AG09309 (cell line): ENCODE measurements at regions not wholly inside any gene's neighbourhood (a gene's known extent, or its start where the extent isn't known, plus 50 kb on each side); places are given as distances from the start of the nearest gene placed in this dataset.

Source experiments
- DNase-seq: peaks from one replicate; pipeline ENCODE4 v3.0.0-alpha.2; 2010; ENCODE audit warnings: low read depth
- H3K4me3 ChIP-seq: 2 replicates; pipeline ENCODE4 v1.5.1; 2011; ENCODE audit warnings: mild to moderate bottlenecking, low read depth, low read length, moderate library complexity; ENCODE audit not compliant: control insufficient read depth
- CTCF ChIP-seq: IDR thresholded peaks from 2 replicates; pipeline ENCODE4 v1.5.1; 2011; ENCODE audit warnings: mild to moderate bottlenecking, low read depth, low read length, inconsistent platforms; ENCODE audit not compliant: insufficient read depth, control insufficient read depth; ENCODE audit errors: missing control alignments

GRCh38 chr9:79477955-79478771 lies 93.6 kb upstream of the TLE4 start:
- H3K4me3 ChIP-seq, result no peak overlapping the region
- DNase-seq, result no peak
- peak; percentile 45 for TF ChIP-seq CTCF

- TF ChIP-seq CTCF, result no peak
- H3K4me3 ChIP-seq, result no peak overlapping the region
- no peak for DNase-seq
These were observed 91.1 kb upstream of the TLE4 start for GRCh38 chr9:79480639-79481038.

GRCh38 chr9:79481846-79482477 lies 89.8 kb upstream of the TLE4 start:
- no peak overlapping the region for H3K4me3 ChIP-seq
- TF ChIP-seq CTCF, result no peak
- no peak for DNase-seq

GRCh38 chr9:79485258-79485657 lies 86.5 kb upstream of the TLE4 start:
- no peak for TF ChIP-seq CTCF
- DNase-seq, result no peak

GRCh38 chr9:79489261-79490000 lies 82.3 kb upstream of the TLE4 start:
- no peak for DNase-seq
- no peak for TF ChIP-seq CTCF
- no peak overlapping the region for H3K4me3 ChIP-seq

More at GRCh38 chr9:79485258-79485657, 86.5 kb upstream of the TLE4 start:
- H3K4me3 ChIP-seq, result no peak overlapping the region

GRCh38 chr9:79490657-79491248 lies 81.0 kb upstream of the TLE4 start:
- no peak for TF ChIP-seq CTCF

More at GRCh38 chr9:79490657-79491248, 81.0 kb upstream of the TLE4 start:
- DNase-seq, result no peak
- no peak overlapping the region for H3K4me3 ChIP-seq
